Endothelial cell of umbilical vein (primary cell): ENCODE measurements at regions not wholly inside any gene's neighbourhood (a gene's known extent, or its start where the extent isn't known, plus 50 kb on each side); places are given as distances from the start of the nearest gene placed in this dataset.

Experiments
- BruUV-seq: library from RNA; stranded (reverse); fragments of 400-500 nt; replicated peaks from 2 replicates; lab custom pipeline; 2021; lab: Mats Ljungman, UMichigan
- CTCF ChIA-PET: fragments of 300-600, 350-600 bp; sonication (Branson Sonifier 250); formaldehyde crosslinking; loops from one replicate; lab custom pipeline; 2021; ENCODE audit warnings: antibody characterized with exemption, inconsistent platforms; lab: Charles Lee
- POLR2A ChIA-PET: fragments of 300-600, 350-600 bp; sonication (Branson Sonifier 250); formaldehyde crosslinking; loops from one replicate; lab custom pipeline; 2021; ENCODE audit warnings: antibody characterized with exemption, inconsistent platforms; lab: Charles Lee
- DNase-seq: peaks from one replicate; pipeline ENCODE4 v3.0.0-alpha.2; 2011; ENCODE audit warnings: low read depth, low spot score
- FAIRE-seq: peaks from 2 replicates; lab custom pipeline; 2011; peaks lifted over from hg19 to GRCh38; lab: Jason Lieb, UNC
- H2AFZ ChIP-seq: 2 replicates; pipeline ENCODE4 v1.6.0; 2012; ENCODE audit warnings: low read depth, low read length, control low read depth, inconsistent platforms
- H3K27ac ChIP-seq: 2 replicates; pipeline ENCODE4 v1.5.1; 2011; ENCODE audit warnings: low read depth, mild to moderate bottlenecking, control low read depth, low read length, moderate library complexity; ENCODE audit not compliant: insufficient read depth
- H3K27me3 ChIP-seq, 2 experiments: 2 replicates each; pipeline versions ENCODE4 v1.6.0 to v1.6.1; 2011; ENCODE audit warnings: low read length in 2 of 2, mixed read lengths in 1 of 2; ENCODE audit not compliant: control insufficient read depth in 2 of 2, insufficient read depth in 2 of 2
- H3K36me3 ChIP-seq, 2 experiments: 2 replicates in 1 of 2; 3 replicates in 1 of 2; pipeline ENCODE4 v1.5.1; 2011; ENCODE audit warnings: low read length in 2 of 2, mild to moderate bottlenecking in 1 of 2, moderate library complexity in 1 of 2; ENCODE audit not compliant: control insufficient read depth in 2 of 2, insufficient read depth in 2 of 2; ENCODE audit errors: extremely low read depth in 1 of 2
- H3K4me1 ChIP-seq: 3 replicates; pipeline ENCODE4 v1.5.1; 2011; ENCODE audit warnings: mild to moderate bottlenecking, low read length; ENCODE audit not compliant: control insufficient read depth, insufficient read depth; ENCODE audit errors: extremely low read depth
- H3K4me2 ChIP-seq: 2 replicates; pipeline ENCODE4 v1.6.1; 2011; ENCODE audit warnings: low read length, control low read depth, mixed read lengths; ENCODE audit not compliant: insufficient read depth
- H3K4me3 ChIP-seq, 3 experiments: fragments of 200-600 bp in 1 of 3; sonication (generic), shearing (Covaris generic) in 1 of 3; replicated peaks in 1 of 3; 2 replicates each; pipeline ENCODE4 v1.5.1; 2011 to 2016; ENCODE audit warnings: control low read depth in 3 of 3, low read length in 3 of 3, mild to moderate bottlenecking in 2 of 3, inconsistent platforms in 1 of 3, low read depth in 1 of 3, moderate library complexity in 1 of 3; ENCODE audit not compliant: insufficient read depth in 1 of 3
- H3K79me2 ChIP-seq: 2 replicates; pipeline ENCODE4 v1.6.0; 2012; ENCODE audit warnings: low read length, inconsistent platforms; ENCODE audit not compliant: control insufficient read depth, insufficient read depth
- H3K9ac ChIP-seq: replicated peaks from 2 replicates; pipeline ENCODE3; 2011; ENCODE audit warnings: low read length, control low read depth; ENCODE audit not compliant: insufficient read depth; ENCODE audit errors: extremely low read depth
- H3K9me1 ChIP-seq: replicated peaks from 3 replicates; pipeline ENCODE4 v1.6.0; 2011; ENCODE audit warnings: mild to moderate bottlenecking, low read length; ENCODE audit not compliant: control insufficient read depth, insufficient read depth; ENCODE audit errors: extremely low read depth
- H3K9me3 ChIP-seq: replicated peaks from 2 replicates; pipeline ENCODE4 v1.5.1; 2012; ENCODE audit warnings: low read length, inconsistent platforms; ENCODE audit not compliant: control insufficient read depth, insufficient read depth
- H4K20me1 ChIP-seq: replicated peaks from 2 replicates; pipeline ENCODE3; 2011; ENCODE audit warnings: mild to moderate bottlenecking, low read length; ENCODE audit not compliant: control insufficient read depth, insufficient read depth; ENCODE audit errors: extremely low read depth
- EZH2 ChIP-seq: IDR thresholded peaks from 2 replicates; pipeline ENCODE4 v1.6.1; 2012; ENCODE audit warnings: borderline replicate concordance, low read depth, mild to moderate bottlenecking, moderate library complexity, low read length, inconsistent platforms; ENCODE audit not compliant: severe bottlenecking
- FOS ChIP-seq: IDR thresholded peaks from 2 replicates; pipeline ENCODE4 v1.6.1; 2011; ENCODE audit warnings: mild to moderate bottlenecking, low read length, moderate library complexity, borderline replicate concordance; ENCODE audit not compliant: insufficient read depth
- GATA2 ChIP-seq: IDR thresholded peaks from 2 replicates; pipeline ENCODE4 v1.7.0; 2011; ENCODE audit warnings: low read depth, mild to moderate bottlenecking, moderate library complexity, mixed read lengths, low read length; ENCODE audit not compliant: insufficient read length, insufficient read depth
- JUN ChIP-seq: IDR thresholded peaks from 2 replicates; pipeline ENCODE4 v1.6.1; 2011; ENCODE audit warnings: borderline replicate concordance, low read depth; ENCODE audit not compliant: insufficient read length, insufficient read depth
- MYC ChIP-seq: IDR thresholded peaks from one replicate; pipeline ENCODE4 v1.6.1; 2011; ENCODE audit warnings: mild to moderate bottlenecking, low read depth, low read length
- POLR2A ChIP-seq: IDR thresholded peaks from 2 replicates; pipeline ENCODE4 v1.6.1; 2012; ENCODE audit warnings: low read depth, mild to moderate bottlenecking, control low read depth, low read length
- POLR2AphosphoS5 ChIP-seq: IDR thresholded peaks from 2 replicates; pipeline ENCODE4 v1.6.1; 2012; ENCODE audit warnings: low read depth, mild to moderate bottlenecking, control low read depth, low read length, moderate library complexity; ENCODE audit not compliant: insufficient read depth
- dilution Hi-C: fragments of 300-500 bp; cut with MboI; formaldehyde crosslinking; loops from one replicate; pipeline ENCODE4 v1.15.0; 2019; ENCODE audit warnings: low sequenced_read_pairs; ENCODE audit not compliant: extremely low pct_ligation_motif_present
- intact Hi-C: fragments of 100-400 bp; cut with micrococcal nuclease; formaldehyde crosslinking; loops from one replicate; pipeline ENCODE4 v1.10.0; 2022
- TF ChIP-seq, protein P1 (sequence below): IDR thresholded peaks from 2 replicates; pipeline ENCODE4 v1.6.1; 2011; ENCODE audit not compliant: insufficient read depth, insufficient read length
- TF ChIP-seq, protein P2 (sequence below), 2 donors: IDR thresholded peaks; 1 replicate in 1 of 2; 2 replicates in 1 of 2; pipeline ENCODE4 v1.5.1; 2011; ENCODE audit warnings: low read length in 2 of 2, mild to moderate bottlenecking in 2 of 2, moderate library complexity in 2 of 2, control low read depth in 1 of 2, inconsistent platforms in 1 of 2, low read depth in 1 of 2; ENCODE audit not compliant: insufficient read depth in 1 of 2; ENCODE audit errors: extremely low read depth in 1 of 2

DNA sequence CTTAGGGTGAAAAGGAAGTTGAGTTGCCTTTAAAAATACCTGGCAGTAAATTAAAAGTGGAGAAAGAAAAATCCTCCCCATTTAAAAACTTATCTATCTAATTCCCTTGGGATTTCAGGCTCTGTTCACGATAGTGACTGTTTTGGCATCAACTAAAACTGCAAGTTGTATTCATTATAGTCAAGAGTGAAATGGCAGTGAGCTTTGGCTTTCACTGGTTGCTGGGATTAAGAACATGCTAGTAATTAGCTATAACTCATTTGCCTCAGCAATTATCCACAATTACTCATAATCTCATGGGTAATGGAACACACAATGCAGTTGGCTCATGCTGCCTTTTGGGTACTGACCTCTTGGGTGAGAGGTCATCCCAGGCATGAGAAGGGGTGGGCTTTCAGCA lies 250.1 kb downstream of the GAS1 start:
- Histone ChIP-seq H3K4me1 (no peaks in the 10 kb centered on the region), H3K4me2 (no peak overlapping the region), H3K9me1 (no peaks in the 10 kb centered on the region), H3K79me2 (no peaks in the 10 kb centered on the region), H3K9me3 (no peaks in the 10 kb centered on the region), H2AFZ (no peak overlapping the region), H3K36me3 (no peaks in the 10 kb centered on the region), H3K9ac (no peak overlapping the region), H3K4me3 (no peak overlapping the region), H4K20me1 (no peaks in the 10 kb centered on the region), H3K27me3 (no peaks in the 10 kb centered on the region), H3K27ac (no peak overlapping the region)
- FAIRE-seq = no peak
- no peak for DNase-seq
- BruUV-seq = no TSS peak
- POLR2A ChIA-PET = no interaction called here
- CTCF ChIA-PET = no interaction called here
- TF ChIP-seq GATA2 (no peak), JUN (no peak), POLR2AphosphoS5 (no peak), MYC (no peak), FOS (no peak), EZH2 (no peak), POLR2A (no peak)
- TF ChIP-seq, protein P1, sequence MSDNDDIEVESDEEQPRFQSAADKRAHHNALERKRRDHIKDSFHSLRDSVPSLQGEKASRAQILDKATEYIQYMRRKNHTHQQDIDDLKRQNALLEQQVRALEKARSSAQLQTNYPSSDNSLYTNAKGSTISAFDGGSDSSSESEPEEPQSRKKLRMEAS = no peak
- TF ChIP-seq, protein P2, sequence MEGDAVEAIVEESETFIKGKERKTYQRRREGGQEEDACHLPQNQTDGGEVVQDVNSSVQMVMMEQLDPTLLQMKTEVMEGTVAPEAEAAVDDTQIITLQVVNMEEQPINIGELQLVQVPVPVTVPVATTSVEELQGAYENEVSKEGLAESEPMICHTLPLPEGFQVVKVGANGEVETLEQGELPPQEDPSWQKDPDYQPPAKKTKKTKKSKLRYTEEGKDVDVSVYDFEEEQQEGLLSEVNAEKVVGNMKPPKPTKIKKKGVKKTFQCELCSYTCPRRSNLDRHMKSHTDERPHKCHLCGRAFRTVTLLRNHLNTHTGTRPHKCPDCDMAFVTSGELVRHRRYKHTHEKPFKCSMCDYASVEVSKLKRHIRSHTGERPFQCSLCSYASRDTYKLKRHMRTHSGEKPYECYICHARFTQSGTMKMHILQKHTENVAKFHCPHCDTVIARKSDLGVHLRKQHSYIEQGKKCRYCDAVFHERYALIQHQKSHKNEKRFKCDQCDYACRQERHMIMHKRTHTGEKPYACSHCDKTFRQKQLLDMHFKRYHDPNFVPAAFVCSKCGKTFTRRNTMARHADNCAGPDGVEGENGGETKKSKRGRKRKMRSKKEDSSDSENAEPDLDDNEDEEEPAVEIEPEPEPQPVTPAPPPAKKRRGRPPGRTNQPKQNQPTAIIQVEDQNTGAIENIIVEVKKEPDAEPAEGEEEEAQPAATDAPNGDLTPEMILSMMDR (IDR thresholded peaks at IDR 0.05; ENCODE audit: extremely low read depth in 1 of 2, insufficient read depth in 1 of 2, low read depth in 1 of 2, low read length in 2 of 2) = no peak
- intact Hi-C loops (no loop called here), dilution Hi-C loops (no loop called here)
